ENCODE measurements at regions not wholly inside any gene's neighbourhood (a gene's known extent, or its start where the extent isn't known, plus 50 kb on each side); places are given as distances from the start of the nearest gene placed in this dataset.

DNA sequence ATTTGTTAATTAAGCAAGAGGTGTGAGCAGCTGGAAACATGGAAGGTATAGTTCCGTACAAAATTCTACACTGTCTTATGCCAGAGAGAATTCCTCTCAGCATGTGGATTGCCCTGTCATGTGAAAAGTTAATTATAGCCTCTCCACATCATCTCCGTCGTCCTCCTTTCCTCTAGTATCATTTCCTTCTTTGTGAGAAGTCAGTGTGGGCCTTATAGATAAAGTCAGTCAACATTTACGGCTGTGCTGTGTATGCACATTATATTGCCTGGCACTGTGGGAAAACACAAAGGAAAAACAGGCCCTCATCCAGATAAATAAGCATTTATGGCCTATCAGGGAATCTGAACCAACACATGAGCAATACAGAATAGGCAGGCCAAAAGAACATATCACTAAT, 236.6 kb downstream of the SEC23A start:
- TF ChIP-seq, protein P1, sequence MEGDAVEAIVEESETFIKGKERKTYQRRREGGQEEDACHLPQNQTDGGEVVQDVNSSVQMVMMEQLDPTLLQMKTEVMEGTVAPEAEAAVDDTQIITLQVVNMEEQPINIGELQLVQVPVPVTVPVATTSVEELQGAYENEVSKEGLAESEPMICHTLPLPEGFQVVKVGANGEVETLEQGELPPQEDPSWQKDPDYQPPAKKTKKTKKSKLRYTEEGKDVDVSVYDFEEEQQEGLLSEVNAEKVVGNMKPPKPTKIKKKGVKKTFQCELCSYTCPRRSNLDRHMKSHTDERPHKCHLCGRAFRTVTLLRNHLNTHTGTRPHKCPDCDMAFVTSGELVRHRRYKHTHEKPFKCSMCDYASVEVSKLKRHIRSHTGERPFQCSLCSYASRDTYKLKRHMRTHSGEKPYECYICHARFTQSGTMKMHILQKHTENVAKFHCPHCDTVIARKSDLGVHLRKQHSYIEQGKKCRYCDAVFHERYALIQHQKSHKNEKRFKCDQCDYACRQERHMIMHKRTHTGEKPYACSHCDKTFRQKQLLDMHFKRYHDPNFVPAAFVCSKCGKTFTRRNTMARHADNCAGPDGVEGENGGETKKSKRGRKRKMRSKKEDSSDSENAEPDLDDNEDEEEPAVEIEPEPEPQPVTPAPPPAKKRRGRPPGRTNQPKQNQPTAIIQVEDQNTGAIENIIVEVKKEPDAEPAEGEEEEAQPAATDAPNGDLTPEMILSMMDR (IDR thresholded peaks at IDR 0.05) = no peak
- Mint-ChIP-seq H3K4me1 (no peaks in the 10 kb centered on the region), H3K27ac (no peak overlapping the region), H3K36me3 (ENCODE audit: low read depth) (no peaks in the 10 kb centered on the region), H3K4me3 (no peak overlapping the region), H3K9me3 (no peaks in the 10 kb centered on the region), H3K27me3 (no peaks in the 10 kb centered on the region)
- DNase-seq (no peak), ATAC-seq (ENCODE audit: low read depth) (no peak)
- intact Hi-C loops (cut with micrococcal nuclease) = loop anchor here (2.0 to 5.0 kb wide), 2 partner anchors 151 to 964 kb away; no protein-coding TSS in a partner anchor
- POLR2A ChIA-PET = no interaction called here
- CTCF ChIA-PET = no interaction called here

DNA sequence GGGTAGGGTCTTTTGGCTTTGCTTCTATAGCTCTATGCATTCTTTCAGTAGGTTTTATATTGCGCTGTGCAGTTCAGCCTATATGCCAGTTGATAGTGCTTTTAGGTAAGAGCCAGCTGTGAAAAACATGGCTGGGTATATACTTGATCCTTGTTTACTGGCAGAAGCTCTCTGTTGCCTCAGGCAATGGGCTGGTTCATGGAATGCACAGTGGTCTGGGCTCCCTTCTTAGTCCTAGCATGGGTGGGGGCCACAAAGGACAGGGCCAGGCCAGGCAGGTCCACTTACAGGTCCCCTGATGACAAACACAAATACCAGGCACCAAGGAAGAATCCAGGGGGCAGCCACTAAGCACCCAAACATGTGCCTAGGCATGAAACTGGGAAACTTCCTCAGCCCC, 240.7 kb downstream of the SEC23A start:
- H3K4me3 Mint-ChIP-seq = no peak overlapping the region
- TF ChIP-seq, protein P1 (IDR thresholded peaks at IDR 0.05) = no peak
- DNase-seq (no peak), ATAC-seq (ENCODE audit: low read depth) (no peak)
- no peaks in the 10 kb centered on the region for H3K36me3 Mint-ChIP-seq (ENCODE audit: low read depth)
- H3K27ac Mint-ChIP-seq = no peak overlapping the region
- intact Hi-C loops (cut with micrococcal nuclease) = no loop called here
- H3K4me1 Mint-ChIP-seq = no peaks in the 10 kb centered on the region
- H3K9me3 Mint-ChIP-seq = no peaks in the 10 kb centered on the region
- H3K27me3 Mint-ChIP-seq = no peaks in the 10 kb centered on the region
- ChIA-PET CTCF (no interaction called here), POLR2A (no interaction called here)

DNA sequence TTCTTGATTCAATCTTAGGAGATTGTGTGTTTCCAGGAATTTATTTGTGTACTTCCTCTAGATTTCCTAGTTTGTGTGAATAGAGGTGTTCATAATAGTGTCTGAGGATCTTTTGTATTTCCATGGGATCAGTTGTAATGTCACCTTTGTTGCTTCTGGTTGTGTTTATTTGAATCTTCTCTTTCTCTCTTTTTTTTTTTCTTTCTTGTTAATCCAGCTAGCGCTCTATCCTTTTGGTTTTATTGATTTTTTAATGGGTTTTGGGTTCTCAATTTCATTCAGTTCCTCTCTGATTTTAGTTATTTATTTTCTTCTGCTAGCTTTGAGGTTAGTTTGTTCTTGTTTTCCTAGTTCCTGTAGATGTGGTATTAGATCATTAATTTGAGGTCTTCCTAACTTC, 242.5 kb downstream of the SEC23A start:
- POLR2A ChIA-PET = no interaction called here
- no peaks in the 10 kb centered on the region for H3K9me3 Mint-ChIP-seq
- ATAC-seq (ENCODE audit: low read depth) (no peak), DNase-seq (no peak)
- no peaks in the 10 kb centered on the region for H3K4me1 Mint-ChIP-seq
- H3K27me3 Mint-ChIP-seq = no peaks in the 10 kb centered on the region
- H3K27ac Mint-ChIP-seq = no peak overlapping the region
- intact Hi-C loops (cut with micrococcal nuclease) = no loop called here
- H3K36me3 Mint-ChIP-seq (ENCODE audit: low read depth) = no peaks in the 10 kb centered on the region
- CTCF ChIA-PET = no interaction called here
- no peak overlapping the region for H3K4me3 Mint-ChIP-seq
- TF ChIP-seq, protein P1 (IDR thresholded peaks at IDR 0.05) = no peak

DNA sequence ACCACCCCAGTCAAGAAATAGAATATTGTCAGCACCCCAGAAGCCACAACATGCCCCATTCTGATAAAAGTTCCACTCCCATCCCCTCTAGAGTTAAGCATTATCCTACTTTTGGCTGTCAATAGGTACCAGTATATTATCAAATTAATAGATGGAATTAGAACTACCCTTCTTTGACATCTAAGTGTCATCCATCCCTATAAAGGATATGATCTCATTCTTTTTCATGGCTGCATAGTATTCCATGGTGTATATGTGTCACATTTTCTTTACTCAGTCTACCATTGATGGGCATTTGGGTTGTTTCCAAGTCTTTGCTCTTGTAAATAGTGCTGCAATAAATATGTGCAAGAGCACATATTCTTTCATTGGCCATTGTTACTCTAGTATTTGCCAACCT, 246.2 kb downstream of the SEC23A start:
- H3K36me3 Mint-ChIP-seq (ENCODE audit: low read depth) = no peaks in the 10 kb centered on the region
- no peaks in the 10 kb centered on the region for H3K27me3 Mint-ChIP-seq
- H3K9me3 Mint-ChIP-seq = no peaks in the 10 kb centered on the region
- intact Hi-C loops (cut with micrococcal nuclease) = no loop called here
- ChIA-PET POLR2A (no interaction called here), CTCF (no interaction called here)
- TF ChIP-seq, protein P1 (IDR thresholded peaks at IDR 0.05) = no peak
- DNase-seq (no peak), ATAC-seq (ENCODE audit: low read depth) (no peak)
- no peaks in the 10 kb centered on the region for H3K4me1 Mint-ChIP-seq
- no peak overlapping the region for H3K27ac Mint-ChIP-seq
- no peak overlapping the region for H3K4me3 Mint-ChIP-seq

DNA sequence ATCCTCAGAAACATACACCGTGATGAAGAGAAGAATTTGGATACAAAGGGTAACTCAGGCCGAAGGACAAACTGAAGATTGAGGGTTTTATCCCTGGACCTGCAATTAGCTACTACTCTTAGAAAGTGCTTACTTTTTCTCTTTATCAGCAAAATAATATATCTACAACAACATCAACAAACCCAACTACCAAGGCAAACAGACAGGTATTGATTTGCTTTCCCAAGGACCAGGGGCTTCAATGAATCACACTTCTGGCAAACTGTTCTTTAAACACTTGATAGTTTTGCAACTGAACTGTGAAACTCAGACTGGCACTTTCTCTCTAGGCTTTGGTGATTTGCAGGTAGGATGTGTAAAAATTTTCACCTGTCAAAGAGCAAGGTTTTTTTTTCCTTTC, 247.5 kb downstream of the SEC23A start:
- H3K4me1 Mint-ChIP-seq = no peaks in the 10 kb centered on the region
- DNase-seq = no peak
- no peak overlapping the region for H3K4me3 Mint-ChIP-seq
- no peaks in the 10 kb centered on the region for H3K9me3 Mint-ChIP-seq
- H3K27ac Mint-ChIP-seq = no peak overlapping the region
- H3K36me3 Mint-ChIP-seq (ENCODE audit: low read depth) = no peaks in the 10 kb centered on the region
- no peak for ATAC-seq (ENCODE audit: low read depth)
- intact Hi-C loops (cut with micrococcal nuclease) = no loop called here
- no peaks in the 10 kb centered on the region for H3K27me3 Mint-ChIP-seq
- ChIA-PET CTCF (interaction anchor here (1.0 kb wide), 1 partner anchor 13 kb away, joined by 3 read pairs; no protein-coding TSS in a partner anchor), POLR2A (no interaction called here)
- TF ChIP-seq, protein P1 (IDR thresholded peaks at IDR 0.05) = no peak

Measured in activated B cell treated with CpG ODN at 0.5 μM for 24 hours (primary cell).